Esophagus squamous epithelium (tissue), 5 donors: ENCODE measurements at regions not wholly inside any gene's neighbourhood (a gene's known extent, or its start where the extent isn't known, plus 50 kb on each side); places are given as distances from the start of the nearest gene placed in this dataset.

ENCODE experiments used
- DNase-seq: peaks from one replicate; lab custom pipeline; 2025; lab: John Stamatoyannopoulos, UW
- H3K27ac ChIP-seq, 4 donors: fragments of 200-600 bp; sonication (generic); one replicate each; pipeline ENCODE4 v1.5.1; 2016 to 2019; ENCODE audit warnings: mild to moderate bottlenecking in 1 of 4
- H3K27me3 ChIP-seq, 4 donors: fragments of 200-600 bp; sonication (generic); 1 replicate in 3 of 4; 2 replicates in 1 of 4; pipeline versions ENCODE4 v1.5.1 to v1.6.0; 2017 to 2021; ENCODE audit warnings: antibody characterized with exemption in 1 of 4
- H3K36me3 ChIP-seq, 3 donors: fragments of 200-600 bp; sonication (generic); one replicate each; pipeline ENCODE4 v1.5.1; 2016 to 2019
- H3K4me1 ChIP-seq, 3 donors: fragments of 200-600 bp; sonication (generic); one replicate each; pipeline ENCODE4 v1.5.1; 2017 to 2019
- H3K4me3 ChIP-seq, 4 donors: fragments of 200-600 bp; sonication (generic); 1 replicate in 3 of 4; 2 replicates in 1 of 4; pipeline ENCODE4 v1.5.1; 2016 to 2019; ENCODE audit warnings: mild to moderate bottlenecking in 2 of 4, moderate library complexity in 1 of 4
- H3K9me3 ChIP-seq, 3 donors: fragments of 200-600 bp; sonication (generic); one replicate each; pipeline ENCODE4 v1.5.1; 2016 to 2019
- CTCF ChIP-seq, 6 experiments: fragments of 450-650 bp in 4 of 6; fragments of 200-600 bp in 2 of 6; sonication (generic) in 2 of 6; IDR thresholded peaks; one replicate each; pipeline ENCODE4 v1.5.1; 2016 to 2019; ENCODE audit warnings: antibody characterized with exemption in 6 of 6, mild to moderate bottlenecking in 4 of 6, moderate library complexity in 4 of 6
- POLR2A ChIP-seq, 4 donors: fragments of 450-650 bp; IDR thresholded peaks; one replicate each; pipeline ENCODE4 v1.6.1; 2017; ENCODE audit warnings: antibody characterized with exemption in 4 of 4, mild to moderate bottlenecking in 4 of 4, moderate library complexity in 3 of 4
- WGBS, 2 donors: methylation state at CpG; one replicate each; pipeline ENCODE4 v1.1.5; 2018; 5-methylcytosine and 5-hydroxymethylcytosine counted together
- intact Hi-C: fragments of 100-400 bp; cut with DNase I; formaldehyde crosslinking; loops from one replicate; pipeline ENCODE4 v1.15.0; 2022
- donor health status: DM: yes; HTN: yes; CAD: no.

- H3K27ac ChIP-seq: no peak overlapping the region
- intact Hi-C loops: no loop called here
- H3K4me1 ChIP-seq: peaks cover 0 to 8% (median 3%) of the 10 kb centered on the region in 3 donors
- WGBS, 2 donors: 47 to 50% methylated on average over 2 of the region's 2 CpGs
- no peaks in the 10 kb centered on the region for H3K9me3 ChIP-seq
- no peak overlapping the region for H3K4me3 ChIP-seq
- TF ChIP-seq CTCF (IDR thresholded peaks at IDR 0.05) (no peak), POLR2A (IDR thresholded peaks at IDR 0.05) (no peak)
- no peak for DNase-seq
- no peaks in the 10 kb centered on the region for H3K27me3 ChIP-seq
- H3K36me3 ChIP-seq: no peaks in the 10 kb centered on the region
These were observed 188.3 kb upstream of the KCNG1 start for GRCh38 chr20:51211191-51211590.

- Histone ChIP-seq H3K36me3 (no peaks in the 10 kb centered on the region), H3K27ac (no peak overlapping the region), H3K4me1 (peaks cover 0 to 8% (median 3%) of the 10 kb centered on the region in 3 donors), H3K9me3 (no peaks in the 10 kb centered on the region), H3K4me3 (no peak overlapping the region), H3K27me3 (no peaks in the 10 kb centered on the region)
- no peak for DNase-seq
- TF ChIP-seq CTCF (IDR thresholded peaks at IDR 0.05): no peak
- no peak for TF ChIP-seq POLR2A (IDR thresholded peaks at IDR 0.05)
- 17 to 30% methylated on average over 1 of the region's 1 CpG for WGBS, 2 donors
- intact Hi-C loops: no loop called here
These were observed 187.2 kb upstream of the KCNG1 start for GRCh38 chr20:51210084-51210483.

- no peak overlapping the region for H3K4me3 ChIP-seq
- H3K9me3 ChIP-seq: no peaks in the 10 kb centered on the region
- intact Hi-C loops: no loop called here
- DNase-seq: no peak
- H3K27ac ChIP-seq: no peak overlapping the region
- no peaks in the 10 kb centered on the region for H3K36me3 ChIP-seq
- H3K4me1 ChIP-seq: peaks cover 0 to 8% (median 3%) of the 10 kb centered on the region in 3 donors
- H3K27me3 ChIP-seq: no peaks in the 10 kb centered on the region
- TF ChIP-seq POLR2A (IDR thresholded peaks at IDR 0.05) (no peak), CTCF (IDR thresholded peaks at IDR 0.05) (no peak)
- 78 to 83% methylated on average over 2 to 3 of the region's 3 CpGs for WGBS, 2 donors
These were observed 185.3 kb upstream of the KCNG1 start for GRCh38 chr20:51208162-51208561.

- 68 to 79% methylated on average over 5 of the region's 5 CpGs for WGBS, 2 donors
- TF ChIP-seq POLR2A (IDR thresholded peaks at IDR 0.05) (no peak), CTCF (IDR thresholded peaks at IDR 0.05) (no peak)
- Histone ChIP-seq H3K9me3 (no peaks in the 10 kb centered on the region), H3K36me3 (no peaks in the 10 kb centered on the region), H3K27ac (no peak overlapping the region), H3K27me3 (peaks cover 0 to 4% (median 0%) of the 10 kb centered on the region in 4 donors), H3K4me3 (no peak overlapping the region), H3K4me1 (peaks cover 0 to 2% (median 1%) of the 10 kb centered on the region in 3 donors)
- intact Hi-C loops: no loop called here
- no peak for DNase-seq
These were observed 183.2 kb upstream of the KCNG1 start for GRCh38 chr20:51206032-51206662.

DNA sequence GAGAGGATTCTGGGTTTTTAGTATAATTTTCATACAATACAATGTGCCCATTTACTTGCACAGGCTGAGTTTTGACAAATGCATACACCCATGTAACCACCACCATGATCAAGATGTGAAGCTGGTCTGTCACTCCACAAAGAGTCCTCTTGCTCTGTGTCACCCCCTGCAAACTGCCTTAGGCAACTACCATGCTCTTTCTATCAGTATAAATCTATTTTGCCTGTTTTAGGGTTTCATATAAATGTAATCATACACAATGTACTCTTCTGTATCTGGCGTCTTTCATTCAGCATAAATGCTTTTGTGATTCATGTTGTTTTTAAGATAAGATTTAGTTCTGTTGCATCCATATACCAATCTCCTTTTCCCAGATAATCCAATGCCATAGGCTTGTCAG, 181.9 kb upstream of the KCNG1 start:
- H3K9me3 ChIP-seq: no peaks in the 10 kb centered on the region
- 62 to 75% methylated on average over 1 of the region's 1 CpG for WGBS, 2 donors
- intact Hi-C loops: no loop called here
- no peak overlapping the region for H3K27ac ChIP-seq
- H3K4me3 ChIP-seq: no peak overlapping the region
- H3K4me1 ChIP-seq: peaks cover 0 to 2% (median 0%) of the 10 kb centered on the region in 3 donors
- H3K36me3 ChIP-seq: no peaks in the 10 kb centered on the region
- H3K27me3 ChIP-seq: peaks cover 0 to 4% (median 0%) of the 10 kb centered on the region in 4 donors
- no peak for DNase-seq
- TF ChIP-seq CTCF (IDR thresholded peaks at IDR 0.05) (no peak), POLR2A (IDR thresholded peaks at IDR 0.05) (no peak)
